DOHH2 (cell line): ENCODE measurements at regions not wholly inside any gene's neighbourhood (a gene's known extent, or its start where the extent isn't known, plus 50 kb on each side); places are given as distances from the start of the nearest gene placed in this dataset.
"Not testable (repeated sequence)": the region's sequence is repeated elsewhere in the genome, so short reads cannot be mapped to it uniquely, and the experiment has no call there.

Experiments used
- H3F3A ChIP-seq: fragments of 200-600 bp; sonication (generic), shearing (Covaris generic); 2 replicates; pipeline ENCODE4 v1.6.0; 2016; ENCODE audit warnings: antibody characterized with exemption, mild to moderate bottlenecking; ENCODE audit not compliant: control insufficient read depth, insufficient read depth
- H3K27ac ChIP-seq: fragments of 200-600 bp; sonication (generic); 2 replicates; pipeline ENCODE4 v1.5.1; 2014; ENCODE audit warnings: low read depth, mild to moderate bottlenecking, low read length, moderate library complexity
- H3K27me3 ChIP-seq: fragments of 200-600 bp; sonication (generic); 2 replicates; pipeline ENCODE4 v1.6.1; 2014; ENCODE audit warnings: mild to moderate bottlenecking, low read length, mixed read lengths; ENCODE audit not compliant: control insufficient read depth
- H3K36me3 ChIP-seq: fragments of 200-600 bp; sonication (generic); 2 replicates; pipeline ENCODE4 v1.6.1; 2014; ENCODE audit warnings: mild to moderate bottlenecking, low read length, moderate library complexity, mixed read lengths; ENCODE audit not compliant: control insufficient read depth
- H3K4me1 ChIP-seq: fragments of 200-600 bp; sonication (generic); 2 replicates; pipeline ENCODE4 v1.6.1; 2014; ENCODE audit warnings: mild to moderate bottlenecking, low read length, mixed read lengths; ENCODE audit not compliant: control insufficient read depth
- H3K4me2 ChIP-seq: fragments of 200-600 bp; sonication (generic); 2 replicates; pipeline ENCODE4 v1.6.0; 2014; ENCODE audit warnings: mild to moderate bottlenecking, low read length, moderate library complexity
- H3K4me3 ChIP-seq: fragments of 200-600 bp; sonication (generic); 2 replicates; pipeline ENCODE4 v1.5.1; 2014; ENCODE audit warnings: mild to moderate bottlenecking, low read length, mixed read lengths
- H3K79me2 ChIP-seq: fragments of 200-600 bp; sonication (generic); 2 replicates; pipeline ENCODE4 v1.6.1; 2014; ENCODE audit warnings: mild to moderate bottlenecking, low read length, mixed read lengths; ENCODE audit not compliant: control insufficient read depth
- H3K9me2 ChIP-seq: fragments of 200-600 bp; sonication (generic); replicated peaks from 2 replicates; pipeline ENCODE4 v1.6.1; 2014; ENCODE audit warnings: mild to moderate bottlenecking, low read length, mixed read lengths; ENCODE audit not compliant: control insufficient read depth
- H3K9me3 ChIP-seq: fragments of 200-600 bp; sonication (generic); 2 replicates; pipeline ENCODE4 v1.6.1; 2014; ENCODE audit warnings: antibody characterized with exemption, low read length, mixed read lengths; ENCODE audit not compliant: control insufficient read depth, insufficient read depth
- H4K20me1 ChIP-seq: fragments of 200-600 bp; sonication (generic); 2 replicates; pipeline ENCODE4 v1.6.0; 2014; ENCODE audit warnings: low read depth, mild to moderate bottlenecking, antibody characterized with exemption, low read length, moderate library complexity; ENCODE audit not compliant: control insufficient read depth, insufficient read depth
- EZH2phosphoT487 ChIP-seq: fragments of 200-600 bp; sonication (generic); IDR thresholded peaks from 2 replicates; pipeline ENCODE4 v1.6.1; 2017; ENCODE audit warnings: borderline replicate concordance, mild to moderate bottlenecking, antibody characterized with exemption, low read length, moderate library complexity, mixed read lengths
- TF ChIP-seq, protein P1 (sequence below): fragments of 200-600 bp; sonication (generic); IDR thresholded peaks from one replicate; pipeline ENCODE4 v1.5.1; 2014; ENCODE audit warnings: antibody characterized with exemption, mild to moderate bottlenecking, low read depth, low read length; ENCODE audit not compliant: poor library complexity, severe bottlenecking

DNA sequence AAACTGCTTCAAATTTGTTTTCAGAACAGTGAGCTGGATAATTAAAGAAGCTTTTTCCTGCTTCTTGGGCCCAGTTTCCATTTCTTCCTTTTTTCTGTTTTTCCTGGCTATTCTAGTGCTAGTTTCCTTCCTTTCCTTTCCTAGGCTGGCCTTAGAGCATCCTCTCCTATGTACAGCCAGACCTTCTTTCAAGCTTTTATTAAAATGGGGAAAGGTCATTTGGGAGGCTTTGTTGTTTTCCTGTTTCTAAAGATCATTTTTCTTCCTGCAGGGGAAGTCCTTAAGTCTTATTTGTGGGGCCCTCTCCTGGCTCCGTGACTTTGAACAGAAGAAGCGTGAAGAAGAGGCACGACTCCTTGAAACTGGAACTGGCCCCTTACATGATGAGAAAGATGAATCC, 85.2 kb upstream of the PZP start:
- not testable (repeated sequence) for H3K4me1 ChIP-seq, H3K9me3 ChIP-seq, H3K27ac ChIP-seq, H3K4me2 ChIP-seq, H3K36me3 ChIP-seq, H3F3A ChIP-seq, H3K79me2 ChIP-seq, H3K27me3 ChIP-seq, H4K20me1 ChIP-seq, H3K4me3 ChIP-seq, H3K9me2 ChIP-seq

DNA sequence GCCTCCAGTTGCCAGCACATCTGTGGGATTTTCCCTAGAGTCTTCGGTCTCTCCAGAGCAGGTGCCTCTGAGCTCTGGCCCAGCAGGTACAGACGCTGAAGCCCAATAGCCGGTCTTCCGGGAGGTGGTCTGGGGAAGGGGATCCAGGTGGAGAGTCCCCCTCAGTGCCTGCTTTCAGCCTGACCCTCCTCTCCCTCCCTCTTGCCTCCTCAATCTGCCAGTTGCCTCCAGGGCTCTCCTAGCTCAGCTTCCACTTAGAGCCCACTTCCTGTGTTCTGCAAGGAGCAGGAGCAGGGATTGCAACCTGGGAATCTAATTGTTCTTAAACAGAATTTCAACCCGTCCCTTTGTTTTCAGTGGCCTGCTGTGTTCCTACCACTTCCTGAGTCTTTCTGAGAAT, 81.8 kb upstream of the PZP start:
- H3K36me3 ChIP-seq, H3K27ac ChIP-seq, H4K20me1 ChIP-seq, H3K4me1 ChIP-seq, H3K9me2 ChIP-seq, H3K4me3 ChIP-seq, H3K4me2 ChIP-seq, H3K27me3 ChIP-seq, H3K9me3 ChIP-seq, H3F3A ChIP-seq: not testable (repeated sequence)
- peaks cover 12% of the 10 kb centered on the region for H3K79me2 ChIP-seq

DNA sequence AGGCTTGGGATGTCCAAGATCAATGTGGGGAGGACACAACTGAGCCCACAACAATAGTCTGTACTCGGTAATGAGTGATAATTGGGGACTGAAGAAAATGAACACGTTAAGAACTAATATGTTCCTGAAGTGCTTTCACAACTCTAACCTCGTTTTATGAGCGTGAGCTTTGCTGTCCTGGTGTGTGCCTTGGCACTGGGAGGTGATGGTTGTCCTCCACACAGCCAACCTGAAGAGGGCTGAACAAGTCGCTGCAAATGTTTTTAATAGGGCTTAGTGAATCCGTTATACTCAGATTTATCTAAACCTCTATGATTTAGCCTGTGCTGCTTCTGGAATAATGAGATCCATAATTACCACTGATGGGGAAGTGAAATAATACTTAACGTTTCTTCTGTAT, 76.5 kb upstream of the PZP start:
- not testable (repeated sequence) for H3K27me3 ChIP-seq, H3K4me1 ChIP-seq, H3K9me2 ChIP-seq, H3K36me3 ChIP-seq, H3F3A ChIP-seq, H4K20me1 ChIP-seq, H3K9me3 ChIP-seq
- Histone ChIP-seq H3K4me2 (peak overlapping the region; percentile 81), H3K79me2 (peaks cover 23% of the 10 kb centered on the region), H3K4me3 (peak overlapping the region; percentile 89), H3K27ac (0 out of 2 replicates have a peak overlapping the region, but pooled peaks have one; percentile 81)

DNA sequence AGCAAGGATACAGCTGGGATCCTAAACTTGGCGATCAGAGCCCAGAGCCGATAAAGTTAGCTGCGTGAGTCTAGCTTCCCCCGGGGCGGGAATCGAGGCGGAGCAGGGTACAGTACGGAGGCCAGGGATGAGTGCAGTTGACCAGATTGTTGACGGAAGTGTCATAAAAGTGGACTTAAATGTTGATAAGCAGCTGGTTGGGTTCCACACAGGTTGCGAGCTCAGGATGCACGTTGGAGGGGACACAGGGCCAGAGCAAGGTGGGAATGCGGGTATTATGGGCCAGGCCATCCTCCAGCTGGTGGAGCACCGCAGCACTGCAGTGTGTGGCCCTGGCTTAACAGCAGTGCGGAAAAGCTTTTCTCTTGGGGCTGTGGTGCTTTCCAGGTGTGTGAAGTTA, 76.0 kb upstream of the PZP start:
- Histone ChIP-seq H3K4me2 (peak overlapping the region; percentile 81), H3K79me2 (peaks cover 23% of the 10 kb centered on the region), H3K27ac (peak overlapping the region; percentile 81), H3K4me3 (peak overlapping the region; percentile 89)
- not testable (repeated sequence) for H3K9me2 ChIP-seq, H3K4me1 ChIP-seq, H3F3A ChIP-seq, H4K20me1 ChIP-seq, H3K9me3 ChIP-seq, H3K27me3 ChIP-seq, H3K36me3 ChIP-seq

DNA sequence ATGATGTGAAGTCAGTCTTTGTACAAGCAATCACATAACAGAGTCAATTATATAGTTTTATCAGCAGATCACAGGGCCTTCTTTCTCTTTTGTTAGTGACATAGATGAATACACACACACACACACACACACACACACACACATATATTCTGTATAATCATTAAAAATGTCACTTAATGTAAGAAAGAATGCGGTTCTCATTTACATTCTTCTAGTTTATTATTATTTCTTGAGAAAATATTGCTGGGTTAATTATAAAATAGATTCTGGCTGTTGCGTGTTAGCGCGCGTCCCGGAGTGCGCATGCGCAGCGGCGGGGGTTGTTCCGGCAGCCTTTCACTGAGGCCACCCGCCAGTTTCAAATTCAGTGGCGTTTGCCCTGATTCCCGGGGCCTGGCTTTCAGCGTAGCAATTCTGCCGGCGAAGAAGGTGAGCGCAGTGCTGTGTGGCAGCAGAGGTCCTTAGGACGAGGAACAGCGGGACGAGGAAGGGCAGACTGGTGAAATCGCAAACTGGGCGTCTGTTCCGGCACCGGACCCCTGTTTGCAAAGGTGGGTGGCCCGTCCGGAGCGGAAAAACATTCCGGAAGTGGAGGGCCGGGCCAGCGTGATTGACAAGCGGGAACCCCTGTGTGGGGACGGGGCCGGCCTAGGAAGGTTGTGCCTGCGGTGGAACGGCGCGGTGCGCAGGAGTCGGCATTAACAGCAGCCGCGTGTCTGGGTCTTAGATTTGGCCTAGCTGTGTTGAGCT, 75.3 kb upstream of the PZP start:
- peak overlapping the region; percentile 89 for H3K4me3 ChIP-seq
- H3K9me3 ChIP-seq, H3K27me3 ChIP-seq, H3K36me3 ChIP-seq, H3F3A ChIP-seq, H3K4me1 ChIP-seq, H3K9me2 ChIP-seq, H4K20me1 ChIP-seq: not testable (repeated sequence)
- H3K4me2 ChIP-seq = peak overlapping the region; percentile 81
- H3K27ac ChIP-seq = peak overlapping the region; percentile 81
- H3K79me2 ChIP-seq = peaks cover 23% of the 10 kb centered on the region

DNA sequence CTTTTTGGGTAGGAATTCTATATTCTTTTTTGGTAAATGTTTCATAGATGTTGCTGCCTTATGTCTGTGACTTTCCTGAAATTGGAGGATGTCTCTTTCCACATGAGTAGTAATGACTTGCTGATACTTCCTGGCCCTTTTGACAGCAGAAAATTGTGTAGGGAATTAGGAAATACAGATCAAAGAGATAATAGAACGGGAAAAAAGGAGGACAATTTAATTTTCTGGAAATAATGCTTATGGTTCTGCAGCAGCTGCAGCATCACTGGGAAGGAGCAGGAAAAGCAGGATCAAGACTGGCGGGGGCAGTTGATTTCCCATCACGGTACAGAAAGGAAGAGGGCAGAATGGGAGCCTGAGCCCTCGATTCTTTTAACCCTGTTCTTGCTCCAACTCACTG, 68.8 kb upstream of the PZP start:
- Histone ChIP-seq H3K4me1 (no peaks in the 10 kb centered on the region), H3K36me3 (no peaks in the 10 kb centered on the region), H3K27ac (no peak overlapping the region), H4K20me1 (no peaks in the 10 kb centered on the region), H3K4me2 (no peak overlapping the region), H3K9me3 (no peaks in the 10 kb centered on the region), H3F3A (no peaks in the 10 kb centered on the region), H3K27me3 (peaks cover 9% of the 10 kb centered on the region; the same call in 1 of the 2 replicates), H3K79me2 (no peaks in the 10 kb centered on the region), H3K4me3 (no peak overlapping the region), H3K9me2 (no peaks in the 10 kb centered on the region)
- TF ChIP-seq, protein P1, sequence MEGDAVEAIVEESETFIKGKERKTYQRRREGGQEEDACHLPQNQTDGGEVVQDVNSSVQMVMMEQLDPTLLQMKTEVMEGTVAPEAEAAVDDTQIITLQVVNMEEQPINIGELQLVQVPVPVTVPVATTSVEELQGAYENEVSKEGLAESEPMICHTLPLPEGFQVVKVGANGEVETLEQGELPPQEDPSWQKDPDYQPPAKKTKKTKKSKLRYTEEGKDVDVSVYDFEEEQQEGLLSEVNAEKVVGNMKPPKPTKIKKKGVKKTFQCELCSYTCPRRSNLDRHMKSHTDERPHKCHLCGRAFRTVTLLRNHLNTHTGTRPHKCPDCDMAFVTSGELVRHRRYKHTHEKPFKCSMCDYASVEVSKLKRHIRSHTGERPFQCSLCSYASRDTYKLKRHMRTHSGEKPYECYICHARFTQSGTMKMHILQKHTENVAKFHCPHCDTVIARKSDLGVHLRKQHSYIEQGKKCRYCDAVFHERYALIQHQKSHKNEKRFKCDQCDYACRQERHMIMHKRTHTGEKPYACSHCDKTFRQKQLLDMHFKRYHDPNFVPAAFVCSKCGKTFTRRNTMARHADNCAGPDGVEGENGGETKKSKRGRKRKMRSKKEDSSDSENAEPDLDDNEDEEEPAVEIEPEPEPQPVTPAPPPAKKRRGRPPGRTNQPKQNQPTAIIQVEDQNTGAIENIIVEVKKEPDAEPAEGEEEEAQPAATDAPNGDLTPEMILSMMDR = no peak
- TF ChIP-seq EZH2phosphoT487 = no peak
